Neural crest cell (in vitro differentiated cells): ENCODE measurements at regions not wholly inside any gene's neighbourhood (a gene's known extent, or its start where the extent isn't known, plus 50 kb on each side); places are given as distances from the start of the nearest gene placed in this dataset.

ENCODE experiments used
- DNase-seq: peaks from one replicate; pipeline ENCODE4 v3.0.0; 2021; ENCODE audit warnings: low read depth, mixed read lengths, low spot score
- H3K27ac Mint-ChIP-seq: one replicate; pipeline ENCODE4 v1.8.0; 2021; ENCODE audit warnings: mild to moderate bottlenecking, mixed read lengths; ENCODE audit not compliant: unreplicated experiment
- H3K27me3 Mint-ChIP-seq: 2 replicates; pipeline ENCODE4 v1.8.0; 2021; ENCODE audit warnings: low read depth, mild to moderate bottlenecking, mixed read lengths
- H3K36me3 Mint-ChIP-seq: 2 replicates; pipeline ENCODE4 v1.8.0; 2021; ENCODE audit warnings: low read depth, mild to moderate bottlenecking, mixed read lengths
- H3K4me1 Mint-ChIP-seq: 2 replicates; pipeline ENCODE4 v1.8.0; 2021; ENCODE audit warnings: mixed read lengths
- H3K4me3 Mint-ChIP-seq: one replicate; pipeline ENCODE4 v1.8.0; 2021; ENCODE audit warnings: mild to moderate bottlenecking, mixed read lengths
- H3K9me3 Mint-ChIP-seq: 2 replicates; pipeline ENCODE4 v1.8.0; 2021; ENCODE audit warnings: mixed read lengths
- CTCF ChIP-seq: fragments of 200-600 bp; sonication (generic); conservative IDR thresholded peaks from 2 replicates; pipeline ENCODE4 v1.5.0; 2021; ENCODE audit warnings: antibody characterized with exemption, mild to moderate bottlenecking

DNA sequence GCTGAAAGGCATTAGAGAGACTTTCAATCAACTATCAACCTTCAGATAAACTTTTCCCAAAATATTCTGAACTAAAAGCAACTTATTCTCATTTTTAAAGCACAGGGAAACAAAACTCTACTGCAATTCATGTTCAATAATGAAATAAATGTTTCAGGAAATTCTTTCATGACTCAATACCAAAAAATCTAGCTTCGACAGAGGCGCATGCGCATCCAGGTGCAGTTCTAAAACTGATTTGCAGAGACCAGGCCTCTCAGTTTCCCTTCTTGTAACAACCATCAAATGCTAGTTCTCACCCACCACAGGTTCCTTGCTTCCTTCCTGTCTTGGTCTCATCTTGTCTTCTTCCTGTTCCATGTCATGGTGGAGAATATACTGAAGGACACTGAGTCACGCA, 55.3 kb upstream of the NRBF2 start:
- Mint-ChIP-seq H3K4me3 (no peak overlapping the region), H3K9me3 (peaks cover 4% of the 10 kb centered on the region), H3K36me3 (no peaks in the 10 kb centered on the region), H3K27ac (no peak overlapping the region), H3K27me3 (no peaks in the 10 kb centered on the region), H3K4me1 (peaks cover 37% of the 10 kb centered on the region)
- TF ChIP-seq CTCF: no peak
- DNase-seq: no peak

DNA sequence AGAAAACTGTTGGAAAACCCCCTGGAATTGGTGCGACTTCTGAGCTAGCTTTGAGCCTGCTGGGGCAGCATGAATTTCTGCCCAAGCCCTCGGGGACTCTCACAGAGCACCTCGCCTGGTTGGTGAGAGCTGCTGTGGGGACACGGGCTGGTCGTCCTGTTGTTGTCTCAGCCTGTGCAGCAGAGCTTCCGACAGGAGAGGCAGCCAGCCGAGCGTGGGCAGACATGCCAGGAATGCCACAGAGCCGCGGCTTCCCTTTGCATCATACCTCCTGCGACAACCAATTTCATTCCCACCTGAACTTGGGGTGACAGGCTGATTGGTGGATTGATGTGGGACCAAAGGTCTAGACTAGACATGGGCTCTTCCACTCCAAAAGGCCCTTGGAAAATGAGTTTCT, 60.2 kb upstream of the NRBF2 start:
- H3K9me3 Mint-ChIP-seq: no peaks in the 10 kb centered on the region
- H3K36me3 Mint-ChIP-seq: no peaks in the 10 kb centered on the region
- DNase-seq: no peak
- no peak overlapping the region for H3K4me3 Mint-ChIP-seq
- H3K27me3 Mint-ChIP-seq: no peaks in the 10 kb centered on the region
- TF ChIP-seq CTCF: no peak
- no peak overlapping the region for H3K27ac Mint-ChIP-seq
- peaks cover 31% of the 10 kb centered on the region for H3K4me1 Mint-ChIP-seq

DNA sequence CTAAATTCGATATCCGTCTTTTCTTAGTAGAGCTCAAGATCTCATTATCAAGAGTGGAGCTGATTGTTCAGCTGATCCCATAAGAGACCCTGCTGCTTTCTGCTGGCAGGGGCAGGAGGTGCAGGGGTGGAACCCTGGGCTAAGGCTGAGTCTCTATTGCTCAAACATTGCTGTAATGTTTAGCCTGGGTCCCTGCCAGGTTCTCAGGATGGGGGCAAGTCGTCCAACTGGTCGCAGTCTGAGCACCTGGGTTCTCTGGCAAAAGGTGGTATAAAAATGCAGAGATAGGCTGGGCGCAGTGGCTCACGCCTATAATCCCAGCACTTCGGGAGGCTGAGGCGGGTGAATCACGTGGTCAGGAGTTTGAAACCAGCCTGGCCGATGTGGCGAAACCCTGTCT, 62.0 kb upstream of the NRBF2 start:
- Mint-ChIP-seq H3K27ac (no peak overlapping the region), H3K9me3 (no peaks in the 10 kb centered on the region), H3K4me3 (no peak overlapping the region), H3K36me3 (no peaks in the 10 kb centered on the region), H3K4me1 (peaks cover 33% of the 10 kb centered on the region), H3K27me3 (no peaks in the 10 kb centered on the region)
- no peak for TF ChIP-seq CTCF
- no peak for DNase-seq

GRCh38 chr10:63069318-63069717, 63.8 kb upstream of the NRBF2 start:
- no peak for TF ChIP-seq CTCF
- no peak for DNase-seq
- Mint-ChIP-seq H3K9me3 (no peaks in the 10 kb centered on the region), H3K4me3 (no peak overlapping the region), H3K36me3 (no peaks in the 10 kb centered on the region), H3K4me1 (peaks cover 34% of the 10 kb centered on the region), H3K27ac (no peak overlapping the region), H3K27me3 (no peaks in the 10 kb centered on the region)

GRCh38 chr10:63068246-63068645, 64.9 kb upstream of the NRBF2 start:
- no peaks in the 10 kb centered on the region for H3K27me3 Mint-ChIP-seq
- TF ChIP-seq CTCF: no peak
- H3K27ac Mint-ChIP-seq: no peak overlapping the region
- no peaks in the 10 kb centered on the region for H3K36me3 Mint-ChIP-seq
- DNase-seq: no peak
- peaks cover 34% of the 10 kb centered on the region for H3K4me1 Mint-ChIP-seq
- H3K9me3 Mint-ChIP-seq: no peaks in the 10 kb centered on the region
- no peak overlapping the region for H3K4me3 Mint-ChIP-seq

DNA sequence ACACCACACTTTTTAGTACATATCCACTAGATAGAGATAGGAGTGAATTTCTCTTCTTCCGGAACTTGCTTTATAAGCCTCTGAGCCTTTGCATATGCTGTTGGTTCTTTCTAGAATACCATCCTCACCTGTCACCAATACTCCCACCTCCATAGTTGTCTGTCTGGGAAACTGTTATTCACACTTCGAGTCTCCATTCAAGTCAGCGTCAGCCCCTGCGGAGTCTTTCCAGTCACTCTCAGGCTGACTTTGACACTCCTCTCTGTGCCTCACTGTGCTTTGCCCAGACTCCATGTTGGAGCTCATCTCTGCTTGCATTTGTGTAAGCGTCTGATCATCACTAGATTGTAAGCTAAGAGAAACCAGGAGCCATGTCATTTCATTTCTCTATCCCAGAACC, 66.5 kb upstream of the NRBF2 start:
- Mint-ChIP-seq H3K4me1 (peaks cover 42% of the 10 kb centered on the region), H3K27ac (no peak overlapping the region), H3K27me3 (no peaks in the 10 kb centered on the region), H3K9me3 (no peaks in the 10 kb centered on the region), H3K4me3 (no peak overlapping the region), H3K36me3 (no peaks in the 10 kb centered on the region)
- DNase-seq: no peak
- TF ChIP-seq CTCF: no peak
